Hepatocyte (in vitro differentiated cells): ENCODE measurements at regions not wholly inside any gene's neighbourhood (a gene's known extent, or its start where the extent isn't known, plus 50 kb on each side); places are given as distances from the start of the nearest gene placed in this dataset.

Source experiments
- CTCF ChIP-seq: fragments of 200-600 bp; sonication (generic); IDR thresholded peaks from 2 replicates; pipeline ENCODE4 v1.5.1; 2016; ENCODE audit warnings: antibody characterized with exemption, mild to moderate bottlenecking; ENCODE audit not compliant: poor library complexity
- EZH2 ChIP-seq: fragments of 200-600 bp; sonication (generic); IDR thresholded peaks from 2 replicates; pipeline ENCODE4 v1.6.1; 2016; ENCODE audit warnings: antibody characterized with exemption, mild to moderate bottlenecking, borderline replicate concordance

GRCh38 chr4:184331268-184331995, 113.8 kb upstream of the ENPP6 start:
- no peak for TF ChIP-seq CTCF
- no peak for TF ChIP-seq EZH2
